DND-41 (cell line): ENCODE measurements at regions not wholly inside any gene's neighbourhood (a gene's known extent, or its start where the extent isn't known, plus 50 kb on each side); places are given as distances from the start of the nearest gene placed in this dataset.

Experiments used
- ATAC-seq: fragments of 200-7000 bp; cut with Tn5 transposase; 3 replicates; pipeline ENCODE4 v1.9.1; 2021; ENCODE audit warnings: low read depth; ENCODE audit not compliant: insufficient read depth
- DNase-seq: peaks from one replicate; pipeline ENCODE4 v3.0.0-alpha.2; 2020
- H2AFZ ChIP-seq: 2 replicates; pipeline ENCODE4 v1.6.0; 2012; ENCODE audit warnings: low read depth, low read length
- H3K27ac ChIP-seq: 2 replicates; pipeline ENCODE4 v1.5.1; 2012; ENCODE audit warnings: low read length, inconsistent platforms
- H3K27me3 ChIP-seq: fragments of 200-600 bp; sonication (generic); 2 replicates; pipeline ENCODE4 v1.6.0; 2012; ENCODE audit warnings: low read length, mild to moderate bottlenecking, inconsistent platforms; ENCODE audit not compliant: insufficient read depth, poor library complexity
- H3K36me3 ChIP-seq: 2 replicates; pipeline ENCODE4 v1.5.1; 2012; ENCODE audit warnings: low read length, inconsistent platforms; ENCODE audit not compliant: insufficient read depth
- H3K4me1 ChIP-seq: 2 replicates; pipeline ENCODE4 v1.5.1; 2012; ENCODE audit warnings: mild to moderate bottlenecking, low read length; ENCODE audit not compliant: insufficient read depth
- H3K4me2 ChIP-seq: 2 replicates; pipeline ENCODE4 v1.6.0; 2012; ENCODE audit warnings: mild to moderate bottlenecking, moderate library complexity, low read length, inconsistent platforms; ENCODE audit not compliant: insufficient read depth
- H3K4me3 ChIP-seq, 2 experiments: fragments of 200-600 bp in 1 of 2; shearing (Covaris generic) in 1 of 2; 2 replicates each; pipeline ENCODE4 v1.5.1; 2012 to 2016; ENCODE audit warnings: inconsistent platforms in 2 of 2, low read length in 2 of 2, mild to moderate bottlenecking in 2 of 2, low read depth in 1 of 2, moderate library complexity in 1 of 2
- H3K79me2 ChIP-seq: 2 replicates; pipeline ENCODE4 v1.6.0; 2012; ENCODE audit warnings: low read length, inconsistent platforms; ENCODE audit not compliant: insufficient read depth
- H3K9ac ChIP-seq: 2 replicates; pipeline ENCODE4 v1.6.0; 2012; ENCODE audit warnings: low read depth, mild to moderate bottlenecking, inconsistent platforms, low read length, moderate library complexity
- H3K9me3 ChIP-seq: 2 replicates; pipeline ENCODE4 v1.5.1; 2012; ENCODE audit warnings: low read length, moderate library complexity, mild to moderate bottlenecking, inconsistent platforms; ENCODE audit not compliant: insufficient read depth, severe bottlenecking
- H4K20me1 ChIP-seq: 2 replicates; pipeline ENCODE4 v1.6.0; 2012; ENCODE audit warnings: low read length; ENCODE audit not compliant: insufficient read depth
- CTCF ChIP-seq: IDR thresholded peaks from 2 replicates; pipeline ENCODE4 v1.5.1; 2012; ENCODE audit warnings: borderline replicate concordance, low read length, moderate library complexity, mild to moderate bottlenecking; ENCODE audit not compliant: poor library complexity, severe bottlenecking; ENCODE audit errors: extremely low read depth
- EZH2 ChIP-seq: IDR thresholded peaks from 3 replicates; pipeline ENCODE4 v1.6.1; 2012; ENCODE audit warnings: borderline replicate concordance, low read depth, mild to moderate bottlenecking, moderate library complexity, low read length, inconsistent platforms; ENCODE audit not compliant: severe bottlenecking

DNA sequence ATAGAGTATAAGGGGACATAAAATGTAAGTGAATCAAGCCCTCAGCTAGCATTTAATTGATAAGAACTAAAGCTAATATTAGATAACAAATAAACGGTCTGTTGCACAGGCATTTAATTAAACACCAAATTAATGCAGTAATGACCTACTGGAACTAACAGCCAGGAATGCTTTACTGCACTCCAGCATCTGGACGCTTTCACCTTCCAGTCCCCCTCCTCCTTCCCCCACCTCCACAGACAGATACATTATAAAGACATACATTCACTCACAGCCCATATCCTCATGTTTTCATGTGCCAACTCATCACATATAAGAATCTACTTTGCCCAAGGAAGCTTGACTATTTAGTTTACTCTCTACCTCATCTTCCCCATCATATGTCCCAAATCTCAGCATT is 337.4 kb upstream of the PIK3C3 start:
- Histone ChIP-seq H3K36me3 (no peaks in the 10 kb centered on the region), H3K27ac (no peak overlapping the region), H3K4me2 (no peak overlapping the region), H2AFZ (no peak overlapping the region), H3K9ac (no peak overlapping the region), H3K4me3 (no peak overlapping the region), H3K27me3 (no peaks in the 10 kb centered on the region), H3K9me3 (no peaks in the 10 kb centered on the region), H4K20me1 (no peaks in the 10 kb centered on the region), H3K79me2 (no peaks in the 10 kb centered on the region), H3K4me1 (no peaks in the 10 kb centered on the region)
- no peak for ATAC-seq
- no peak for DNase-seq
- TF ChIP-seq EZH2 (no peak), CTCF (no peak)

GRCh38 chr18:41613003-41613609 is 341.9 kb upstream of the PIK3C3 start:
- no peak overlapping the region for H3K4me3 ChIP-seq
- H3K27me3 ChIP-seq, result no peaks in the 10 kb centered on the region
- no peaks in the 10 kb centered on the region for H3K9me3 ChIP-seq
- H3K4me1 ChIP-seq, result no peaks in the 10 kb centered on the region
- H3K27ac ChIP-seq, result no peak overlapping the region
- no peak overlapping the region for H3K9ac ChIP-seq
- H3K36me3 ChIP-seq, result no peaks in the 10 kb centered on the region
- no peaks in the 10 kb centered on the region for H3K79me2 ChIP-seq
- no peaks in the 10 kb centered on the region for H4K20me1 ChIP-seq
- DNase-seq, result no peak
- H3K4me2 ChIP-seq, result no peak overlapping the region
- no peak overlapping the region for H2AFZ ChIP-seq
- no peak for ATAC-seq
- TF ChIP-seq EZH2 (no peak), CTCF (no peak)

GRCh38 chr18:41604964-41605363 is 350.1 kb upstream of the PIK3C3 start:
- H2AFZ ChIP-seq, result no peak overlapping the region
- no peaks in the 10 kb centered on the region for H4K20me1 ChIP-seq
- no peaks in the 10 kb centered on the region for H3K79me2 ChIP-seq
- no peak overlapping the region for H3K4me2 ChIP-seq
- ATAC-seq (no peak), DNase-seq (no peak)
- H3K27me3 ChIP-seq, result no peaks in the 10 kb centered on the region
- no peaks in the 10 kb centered on the region for H3K36me3 ChIP-seq
- H3K9ac ChIP-seq, result no peak overlapping the region
- H3K27ac ChIP-seq, result no peak overlapping the region
- no peaks in the 10 kb centered on the region for H3K4me1 ChIP-seq
- no peaks in the 10 kb centered on the region for H3K9me3 ChIP-seq
- TF ChIP-seq EZH2 (no peak), CTCF (no peak)
- H3K4me3 ChIP-seq, result no peak overlapping the region

GRCh38 chr18:41602034-41602433 is 353.0 kb upstream of the PIK3C3 start:
- no peaks in the 10 kb centered on the region for H3K36me3 ChIP-seq
- no peak overlapping the region for H3K27ac ChIP-seq
- no peak for TF ChIP-seq CTCF
- no peak for TF ChIP-seq EZH2
- DNase-seq (no peak), ATAC-seq (no peak)
- no peaks in the 10 kb centered on the region for H3K9me3 ChIP-seq
- H3K4me2 ChIP-seq, result no peak overlapping the region
- no peak overlapping the region for H3K4me3 ChIP-seq
- H3K79me2 ChIP-seq, result no peaks in the 10 kb centered on the region
- no peaks in the 10 kb centered on the region for H4K20me1 ChIP-seq
- H3K4me1 ChIP-seq, result no peaks in the 10 kb centered on the region
- H3K9ac ChIP-seq, result no peak overlapping the region
- no peak overlapping the region for H2AFZ ChIP-seq
- no peaks in the 10 kb centered on the region for H3K27me3 ChIP-seq
